Stimulated activated CD4-positive, alpha-beta T cell treated with anti-CD3 and anti-CD28 coated beads, Interleukin-1b, Interleukin-23, amount 100 ng/mL, for 48 hours (primary cell): ENCODE measurements at regions not wholly inside any gene's neighbourhood (a gene's known extent, or its start where the extent isn't known, plus 50 kb on each side); places are given as distances from the start of the nearest gene placed in this dataset.

Experiments used
- DNase-seq: peaks from one replicate; pipeline ENCODE4 v3.0.0-alpha.2; 2020

- no peak for DNase-seq
Observed at GRCh38 chr2:103960129-103960513, 893.8 kb upstream of the POU3F3 start.

- DNase-seq = no peak
Observed at GRCh38 chr2:103960951-103961350, 893.0 kb upstream of the POU3F3 start.

GRCh38 chr2:103961862-103962261 is 892.1 kb upstream of the POU3F3 start:
- DNase-seq = no peak

- no peak for DNase-seq
Observed at GRCh38 chr2:103962670-103963069, 891.2 kb upstream of the POU3F3 start.

- DNase-seq = no peak
Observed at GRCh38 chr2:103963146-103963725, 890.7 kb upstream of the POU3F3 start.

- no peak for DNase-seq
Observed at GRCh38 chr2:103977241-103977640, 876.7 kb upstream of the POU3F3 start.

- DNase-seq = no peak
Observed at GRCh38 chr2:103977668-103978067, 876.2 kb upstream of the POU3F3 start.

GRCh38 chr2:103980401-103980800 is 873.5 kb upstream of the POU3F3 start:
- DNase-seq = no peak

GRCh38 chr2:103982691-103983090 is 871.2 kb upstream of the POU3F3 start:
- no peak for DNase-seq

GRCh38 chr2:103986001-103986400 is 867.9 kb upstream of the POU3F3 start:
- no peak for DNase-seq

GRCh38 chr2:103991591-103991990 is 862.3 kb upstream of the POU3F3 start:
- DNase-seq = no peak

GRCh38 chr2:104004821-104005220 is 849.1 kb upstream of the POU3F3 start:
- DNase-seq = no peak

- no peak for DNase-seq
Observed at GRCh38 chr2:104016801-104017200, 837.1 kb upstream of the POU3F3 start.

GRCh38 chr2:104023306-104023705 is 830.6 kb upstream of the POU3F3 start:
- no peak for DNase-seq

GRCh38 chr2:104023765-104024164 is 830.1 kb upstream of the POU3F3 start:
- no peak for DNase-seq

- no peak for DNase-seq
Observed at GRCh38 chr2:104025295-104025694, 828.6 kb upstream of the POU3F3 start.

- DNase-seq = no peak
Observed at GRCh38 chr2:104026725-104027124, 827.2 kb upstream of the POU3F3 start.

- no peak for DNase-seq
Observed at GRCh38 chr2:104027321-104027720, 826.6 kb upstream of the POU3F3 start.

GRCh38 chr2:104028061-104028460 is 825.9 kb upstream of the POU3F3 start:
- DNase-seq = no peak

GRCh38 chr2:104033399-104033798 is 820.5 kb upstream of the POU3F3 start:
- DNase-seq = no peak

GRCh38 chr2:104040771-104041170 is 813.1 kb upstream of the POU3F3 start:
- DNase-seq = no peak

GRCh38 chr2:104041351-104041750 is 812.6 kb upstream of the POU3F3 start:
- no peak for DNase-seq

GRCh38 chr2:104043864-104044263 is 810.1 kb upstream of the POU3F3 start:
- DNase-seq = no peak

GRCh38 chr2:104045071-104045470 is 808.8 kb upstream of the POU3F3 start:
- no peak for DNase-seq

GRCh38 chr2:104046466-104046865 is 807.4 kb upstream of the POU3F3 start:
- no peak for DNase-seq

- no peak for DNase-seq
Observed at GRCh38 chr2:104047516-104047915, 806.4 kb upstream of the POU3F3 start.
